Gastrocnemius medialis (tissue), 4 donors: ENCODE measurements at regions not wholly inside any gene's neighbourhood (a gene's known extent, or its start where the extent isn't known, plus 50 kb on each side); places are given as distances from the start of the nearest gene placed in this dataset.
"Not testable (repeated sequence)": the region's sequence is repeated elsewhere in the genome, so short reads cannot be mapped to it uniquely, and the experiment has no call there.

Experiments used
- ATAC-seq, 2 donors: fragments of 150-250 bp; one replicate each; pipeline ENCODE4 v1.9.1; 2016
- DNase-seq, 2 donors: peaks; one replicate each; pipeline ENCODE4 v3.0.0-alpha.2; 2019
- H3K27ac ChIP-seq, 4 donors: fragments of 200-600 bp; sonication (generic); 1 replicate in 1 of 4; 2 replicates in 3 of 4; pipeline ENCODE4 v1.5.1; 2016 to 2018; ENCODE audit warnings: mild to moderate bottlenecking in 2 of 4, moderate library complexity in 1 of 4
- H3K27me3 ChIP-seq, 3 donors: fragments of 200-600 bp; sonication (generic) in 2 of 3; 1 replicate in 1 of 3; 2 replicates in 2 of 3; pipeline versions ENCODE4 v1.5.1 to v1.6.0; 2016 to 2019; ENCODE audit warnings: mild to moderate bottlenecking in 1 of 3, moderate library complexity in 1 of 3
- H3K36me3 ChIP-seq, 2 donors: fragments of 200-600 bp; sonication (generic) in 1 of 2; one replicate each; pipeline ENCODE4 v1.5.1; 2017 to 2018
- H3K4me1 ChIP-seq, 2 donors: fragments of 200-600 bp; sonication (generic) in 1 of 2; one replicate each; pipeline ENCODE4 v1.5.1; 2016 to 2017; ENCODE audit warnings: mild to moderate bottlenecking in 2 of 2
- H3K4me3 ChIP-seq, 4 donors: fragments of 200-600 bp; sonication (generic) in 3 of 4; 1 replicate in 1 of 4; 2 replicates in 3 of 4; pipeline ENCODE4 v1.5.1; 2016 to 2019; ENCODE audit warnings: mild to moderate bottlenecking in 2 of 4
- H3K9me3 ChIP-seq, 3 donors: fragments of 200-600 bp; sonication (generic) in 2 of 3; 1 replicate in 1 of 3; 2 replicates in 2 of 3; pipeline ENCODE4 v1.5.1; 2016 to 2019
- CTCF ChIP-seq, 5 experiments: fragments of 450-650 bp in 3 of 5; fragments of 200-600 bp in 2 of 5; sonication (generic) in 2 of 5; IDR thresholded peaks in 4 of 5; conservative IDR thresholded peaks in 1 of 5; 1 replicate in 4 of 5; 2 replicates in 1 of 5; pipeline ENCODE4 v1.5.1; 2016 to 2019; ENCODE audit warnings: antibody characterized with exemption in 5 of 5, mild to moderate bottlenecking in 3 of 5, moderate library complexity in 3 of 5
- POLR2A ChIP-seq, 2 donors: fragments of 450-650 bp; IDR thresholded peaks; one replicate each; pipeline ENCODE4 v1.6.1; 2017; ENCODE audit warnings: antibody characterized with exemption in 2 of 2, mild to moderate bottlenecking in 2 of 2, moderate library complexity in 2 of 2
- in situ Hi-C, 4 donors: fragments of 200-750 bp; cut with MboI; loops; one replicate each; pipeline versions ENCODE4 v1.15.0 to v1.8.0; 2017; ENCODE audit warnings: low sequenced_read_pairs in 4 of 4
- intact Hi-C: fragments of 100-400 bp; cut with DNase I; formaldehyde crosslinking; loops from one replicate; pipeline ENCODE4 v1.15.1; 2023; ENCODE audit warnings: low total_unique reads

- DNase-seq (no peak), ATAC-seq (no peak)
- Histone ChIP-seq H3K27ac (no peak overlapping the region), H3K4me3 (no peak overlapping the region), H3K9me3 (no peaks in the 10 kb centered on the region), H3K4me1 (no peaks in the 10 kb centered on the region), H3K27me3 (no peaks in the 10 kb centered on the region), H3K36me3 (no peaks in the 10 kb centered on the region)
- intact Hi-C loops = no loop called here
- in situ Hi-C loops = no loop called here
- no peak for TF ChIP-seq CTCF (IDR thresholded peaks at IDR 0.05 in 4 of 5, conservative IDR thresholded peaks at IDR 0.05 in 1 of 5)
- no peak for TF ChIP-seq POLR2A (IDR thresholded peaks at IDR 0.05)
Observed at GRCh38 chr6:62775427-62776022, 435.7 kb upstream of the FKBP1C start.

GRCh38 chr6:62766174-62766573 is 445.1 kb upstream of the FKBP1C start:
- DNase-seq, H3K27ac ChIP-seq, in situ Hi-C loops, H3K4me1 ChIP-seq, ATAC-seq, intact Hi-C loops, H3K9me3 ChIP-seq, H3K4me3 ChIP-seq, H3K27me3 ChIP-seq, H3K36me3 ChIP-seq: not testable (repeated sequence)

- Histone ChIP-seq H3K36me3 (no peaks in the 10 kb centered on the region), H3K27ac (no peak overlapping the region), H3K9me3 (no peaks in the 10 kb centered on the region), H3K27me3 (no peaks in the 10 kb centered on the region), H3K4me1 (no peaks in the 10 kb centered on the region), H3K4me3 (no peak overlapping the region)
- ATAC-seq = no peak
- intact Hi-C loops = no loop called here
- no peak for DNase-seq
- in situ Hi-C loops = no loop called here
- no peak for TF ChIP-seq CTCF (IDR thresholded peaks at IDR 0.05 in 4 of 5, conservative IDR thresholded peaks at IDR 0.05 in 1 of 5)
- TF ChIP-seq POLR2A (IDR thresholded peaks at IDR 0.05) = no peak
Observed at GRCh38 chr6:62764841-62765240, 446.4 kb upstream of the FKBP1C start.

GRCh38 chr6:62763125-62763912 is 447.9 kb upstream of the FKBP1C start:
- Histone ChIP-seq H3K4me1 (no peaks in the 10 kb centered on the region), H3K27me3 (no peaks in the 10 kb centered on the region), H3K9me3 (no peaks in the 10 kb centered on the region), H3K36me3 (no peaks in the 10 kb centered on the region), H3K27ac (no peak overlapping the region), H3K4me3 (no peak overlapping the region)
- DNase-seq (no peak), ATAC-seq (no peak)
- TF ChIP-seq POLR2A (IDR thresholded peaks at IDR 0.05) (no peak), CTCF (IDR thresholded peaks at IDR 0.05 in 4 of 5, conservative IDR thresholded peaks at IDR 0.05 in 1 of 5) (no peak)
- intact Hi-C loops = no loop called here
- in situ Hi-C loops = no loop called here

GRCh38 chr6:62746968-62747367 is 460.9 kb upstream of the KHDRBS2 start:
- no peak for TF ChIP-seq CTCF (IDR thresholded peaks at IDR 0.05 in 4 of 5, conservative IDR thresholded peaks at IDR 0.05 in 1 of 5)
- no peak for TF ChIP-seq POLR2A (IDR thresholded peaks at IDR 0.05)
- H3K4me3 ChIP-seq = no peak overlapping the region
- no peaks in the 10 kb centered on the region for H3K9me3 ChIP-seq
- in situ Hi-C loops (no loop called here), intact Hi-C loops (no loop called here)
- no peaks in the 10 kb centered on the region for H3K36me3 ChIP-seq
- DNase-seq (no peak), ATAC-seq (no peak)
- H3K27ac ChIP-seq = no peak overlapping the region
- H3K4me1 ChIP-seq = no peaks in the 10 kb centered on the region
- no peaks in the 10 kb centered on the region for H3K27me3 ChIP-seq
